ENCODE measurements at regions not wholly inside any gene's neighbourhood (a gene's known extent, or its start where the extent isn't known, plus 50 kb on each side); places are given as distances from the start of the nearest gene placed in this dataset.

DNA sequence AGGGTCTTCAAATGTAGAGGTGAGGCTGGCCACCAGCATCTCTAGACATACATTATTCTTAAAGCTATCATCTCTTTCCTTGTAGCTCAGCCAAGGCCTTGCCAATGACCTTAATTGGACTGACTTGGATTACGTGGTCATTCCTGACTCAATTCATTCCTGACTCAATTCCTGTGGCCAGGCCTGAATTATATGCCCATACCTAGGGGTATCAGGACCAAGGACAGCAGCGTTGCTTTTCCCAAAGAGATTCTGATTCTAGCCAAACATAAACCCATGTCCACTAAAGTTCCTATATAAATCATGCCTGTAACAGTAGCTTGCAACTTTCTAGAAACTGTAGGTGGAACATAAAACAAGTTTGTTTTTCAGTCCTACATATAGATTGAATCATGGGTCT, 231.7 kb downstream of the ARL6IP6 start:
- H3K36me3 ChIP-seq (ENCODE audit: insufficient read depth), result no peaks in the 10 kb centered on the region
- peak; percentile 38; the same call in 1 of the 3 replicates for ATAC-seq
- TF ChIP-seq, protein P1, sequence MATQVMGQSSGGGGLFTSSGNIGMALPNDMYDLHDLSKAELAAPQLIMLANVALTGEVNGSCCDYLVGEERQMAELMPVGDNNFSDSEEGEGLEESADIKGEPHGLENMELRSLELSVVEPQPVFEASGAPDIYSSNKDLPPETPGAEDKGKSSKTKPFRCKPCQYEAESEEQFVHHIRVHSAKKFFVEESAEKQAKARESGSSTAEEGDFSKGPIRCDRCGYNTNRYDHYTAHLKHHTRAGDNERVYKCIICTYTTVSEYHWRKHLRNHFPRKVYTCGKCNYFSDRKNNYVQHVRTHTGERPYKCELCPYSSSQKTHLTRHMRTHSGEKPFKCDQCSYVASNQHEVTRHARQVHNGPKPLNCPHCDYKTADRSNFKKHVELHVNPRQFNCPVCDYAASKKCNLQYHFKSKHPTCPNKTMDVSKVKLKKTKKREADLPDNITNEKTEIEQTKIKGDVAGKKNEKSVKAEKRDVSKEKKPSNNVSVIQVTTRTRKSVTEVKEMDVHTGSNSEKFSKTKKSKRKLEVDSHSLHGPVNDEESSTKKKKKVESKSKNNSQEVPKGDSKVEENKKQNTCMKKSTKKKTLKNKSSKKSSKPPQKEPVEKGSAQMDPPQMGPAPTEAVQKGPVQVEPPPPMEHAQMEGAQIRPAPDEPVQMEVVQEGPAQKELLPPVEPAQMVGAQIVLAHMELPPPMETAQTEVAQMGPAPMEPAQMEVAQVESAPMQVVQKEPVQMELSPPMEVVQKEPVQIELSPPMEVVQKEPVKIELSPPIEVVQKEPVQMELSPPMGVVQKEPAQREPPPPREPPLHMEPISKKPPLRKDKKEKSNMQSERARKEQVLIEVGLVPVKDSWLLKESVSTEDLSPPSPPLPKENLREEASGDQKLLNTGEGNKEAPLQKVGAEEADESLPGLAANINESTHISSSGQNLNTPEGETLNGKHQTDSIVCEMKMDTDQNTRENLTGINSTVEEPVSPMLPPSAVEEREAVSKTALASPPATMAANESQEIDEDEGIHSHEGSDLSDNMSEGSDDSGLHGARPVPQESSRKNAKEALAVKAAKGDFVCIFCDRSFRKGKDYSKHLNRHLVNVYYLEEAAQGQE (IDR thresholded peaks at IDR 0.05; ENCODE audit: unreplicated experiment), result peak; percentile 89
- TF ChIP-seq ZNF462 (CRISPR knock-in tag; IDR thresholded peaks at IDR 0.05) (no peak), JUNB (IDR thresholded peaks at IDR 0.05; ENCODE audit: unreplicated experiment) (no peak)

More for the DNA sequence above, 231.7 kb downstream of the ARL6IP6 start:
- Mint-ChIP-seq H3K4me3 (no peak overlapping the region), H3K27ac (no peak overlapping the region), H3K9me3 (no peaks in the 10 kb centered on the region), H3K36me3 (ENCODE audit: low read depth) (no peaks in the 10 kb centered on the region), H3K4me1 (no peaks in the 10 kb centered on the region), H3K27me3 (ENCODE audit: insufficient read depth, low read depth, poor library complexity) (peaks cover 1% of the 10 kb centered on the region)
- H3K4me1 ChIP-seq (ENCODE audit: insufficient read depth), result no peaks in the 10 kb centered on the region
- no peak overlapping the region for H3K27ac ChIP-seq (ENCODE audit: low read depth)
- no peak overlapping the region for H3K4me2 ChIP-seq
- no peaks in the 10 kb centered on the region for H4K20me1 ChIP-seq (replicated peaks; ENCODE audit: insufficient read depth)
- no peaks in the 10 kb centered on the region for H3F3A ChIP-seq (replicated peaks; ENCODE audit: low read depth)
- no peak overlapping the region for H2AFZ ChIP-seq
- H3K4me3 ChIP-seq, result no peak overlapping the region
- no peaks in the 10 kb centered on the region for H3K27me3 ChIP-seq (ENCODE audit: insufficient read depth)
- H3K9me2 ChIP-seq (ENCODE audit: insufficient read depth), result no peaks in the 10 kb centered on the region; the same call in 1 of the 2 replicates
- H3K79me2 ChIP-seq (replicated peaks; ENCODE audit: insufficient read depth), result no peaks in the 10 kb centered on the region
- DNase-seq (ENCODE audit: low spot score), result peak; percentile 62

Measured in GM23338 (cell line).